Vagina (tissue), 2 donors: ENCODE measurements at regions not wholly inside any gene's neighbourhood (a gene's known extent, or its start where the extent isn't known, plus 50 kb on each side); places are given as distances from the start of the nearest gene placed in this dataset.

Source experiments
- DNase-seq, 2 donors: peaks; one replicate each; pipeline ENCODE4 v3.0.0-alpha.2; 2017; ENCODE audit errors: extremely low spot score in 2 of 2
- H3K27ac ChIP-seq: fragments of 200-600 bp; sonication (generic); one replicate; pipeline ENCODE4 v1.5.1; 2019
- H3K27me3 ChIP-seq: fragments of 200-600 bp; sonication (generic); one replicate; pipeline ENCODE4 v1.5.1; 2019
- H3K36me3 ChIP-seq, 2 donors: fragments of 200-600 bp; sonication (generic); one replicate each; pipeline ENCODE4 v1.5.1; 2017 to 2019
- H3K4me1 ChIP-seq: fragments of 200-600 bp; sonication (generic); one replicate; pipeline ENCODE4 v1.5.1; 2019
- H3K4me3 ChIP-seq, 2 donors: fragments of 200-600 bp; sonication (generic); 1 replicate in 1 of 2; 2 replicates in 1 of 2; pipeline ENCODE4 v1.5.1; 2016 to 2019
- H3K9me3 ChIP-seq: fragments of 200-600 bp; sonication (generic); one replicate; pipeline ENCODE4 v1.5.1; 2019
- POLR2A ChIP-seq, 2 donors: fragments of 450-650 bp; IDR thresholded peaks; one replicate each; pipeline ENCODE4 v1.6.1; 2017; ENCODE audit warnings: antibody characterized with exemption in 2 of 2, mild to moderate bottlenecking in 2 of 2, moderate library complexity in 2 of 2
- POLR2AphosphoS5 ChIP-seq, 2 donors: sonication (generic); formaldehyde crosslinking; IDR thresholded peaks; one replicate each; pipeline ENCODE4 v1.9.0; 2017; ENCODE audit warnings: antibody characterized with exemption in 2 of 2, mild to moderate bottlenecking in 2 of 2, low read depth in 1 of 2; ENCODE audit not compliant: insufficient read depth in 1 of 2
- intact Hi-C: fragments of 100-400 bp; cut with DNase I; formaldehyde crosslinking; loops from one replicate; pipeline ENCODE4 v1.15.1; 2023
- TF ChIP-seq, protein P1 (sequence below), 3 experiments: fragments of 450-650 bp in 2 of 3; fragments of 200-600 bp in 1 of 3; sonication (generic) in 1 of 3; IDR thresholded peaks; one replicate each; pipeline ENCODE4 v1.5.1; 2017 to 2019; ENCODE audit warnings: antibody characterized with exemption in 3 of 3, mild to moderate bottlenecking in 2 of 3, moderate library complexity in 2 of 3

DNA sequence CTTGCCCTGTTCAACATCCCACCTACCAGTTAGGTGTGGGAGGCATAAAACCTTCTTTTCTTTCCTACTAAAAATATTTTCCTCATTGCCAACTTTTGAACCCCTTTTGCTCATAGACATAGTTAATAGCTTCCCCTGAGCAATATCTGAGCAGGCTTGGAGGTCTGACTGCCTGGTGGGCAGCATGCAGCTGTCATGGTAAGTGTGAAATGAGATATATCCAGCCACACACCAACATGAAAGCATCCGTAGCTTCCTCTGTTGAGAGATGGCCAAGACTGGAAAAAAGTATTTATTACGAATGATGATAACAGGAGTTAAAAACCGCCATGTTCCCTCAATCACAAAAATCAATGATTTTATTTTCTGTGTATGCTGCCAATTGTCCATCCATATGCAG is 190.1 kb downstream of the TMEM38B start:
- TF ChIP-seq POLR2A (IDR thresholded peaks at IDR 0.05), result no peak
- no peak for TF ChIP-seq POLR2AphosphoS5 (IDR thresholded peaks at IDR 0.05; ENCODE audit: insufficient read depth in 1 of 2, low read depth in 1 of 2)
- TF ChIP-seq, protein P1, sequence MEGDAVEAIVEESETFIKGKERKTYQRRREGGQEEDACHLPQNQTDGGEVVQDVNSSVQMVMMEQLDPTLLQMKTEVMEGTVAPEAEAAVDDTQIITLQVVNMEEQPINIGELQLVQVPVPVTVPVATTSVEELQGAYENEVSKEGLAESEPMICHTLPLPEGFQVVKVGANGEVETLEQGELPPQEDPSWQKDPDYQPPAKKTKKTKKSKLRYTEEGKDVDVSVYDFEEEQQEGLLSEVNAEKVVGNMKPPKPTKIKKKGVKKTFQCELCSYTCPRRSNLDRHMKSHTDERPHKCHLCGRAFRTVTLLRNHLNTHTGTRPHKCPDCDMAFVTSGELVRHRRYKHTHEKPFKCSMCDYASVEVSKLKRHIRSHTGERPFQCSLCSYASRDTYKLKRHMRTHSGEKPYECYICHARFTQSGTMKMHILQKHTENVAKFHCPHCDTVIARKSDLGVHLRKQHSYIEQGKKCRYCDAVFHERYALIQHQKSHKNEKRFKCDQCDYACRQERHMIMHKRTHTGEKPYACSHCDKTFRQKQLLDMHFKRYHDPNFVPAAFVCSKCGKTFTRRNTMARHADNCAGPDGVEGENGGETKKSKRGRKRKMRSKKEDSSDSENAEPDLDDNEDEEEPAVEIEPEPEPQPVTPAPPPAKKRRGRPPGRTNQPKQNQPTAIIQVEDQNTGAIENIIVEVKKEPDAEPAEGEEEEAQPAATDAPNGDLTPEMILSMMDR (IDR thresholded peaks at IDR 0.05), result no peak
- intact Hi-C loops, result no loop called here
- Histone ChIP-seq H3K36me3 (no peaks in the 10 kb centered on the region), H3K9me3 (no peaks in the 10 kb centered on the region), H3K4me1 (no peaks in the 10 kb centered on the region), H3K27me3 (no peaks in the 10 kb centered on the region), H3K27ac (no peak overlapping the region), H3K4me3 (no peak overlapping the region)
- DNase-seq, result no peak

DNA sequence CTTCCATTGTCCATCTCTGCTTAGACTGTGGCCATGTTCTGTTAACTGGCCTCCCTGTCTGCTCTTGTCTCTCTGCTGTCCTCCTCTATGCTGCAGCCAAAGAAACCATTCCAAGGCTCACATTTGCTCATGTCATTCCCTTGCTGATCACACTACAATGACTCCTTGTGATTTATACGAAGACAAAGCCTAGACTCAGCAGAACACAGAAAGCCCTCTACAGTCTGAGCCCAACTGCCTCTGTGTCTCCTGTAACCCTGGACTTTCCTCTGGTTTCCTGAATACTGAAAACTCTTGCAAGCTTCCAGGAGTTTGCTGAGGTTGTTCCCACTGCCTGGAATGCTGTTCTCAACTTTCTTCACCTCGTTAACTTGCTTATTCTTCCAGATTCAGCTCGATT is 191.8 kb downstream of the TMEM38B start:
- H3K4me1 ChIP-seq, result no peaks in the 10 kb centered on the region
- H3K27me3 ChIP-seq, result no peaks in the 10 kb centered on the region
- no peak for DNase-seq
- no peak overlapping the region for H3K27ac ChIP-seq
- H3K36me3 ChIP-seq, result no peaks in the 10 kb centered on the region
- H3K4me3 ChIP-seq, result no peak overlapping the region
- no peaks in the 10 kb centered on the region for H3K9me3 ChIP-seq
- intact Hi-C loops, result no loop called here
- TF ChIP-seq POLR2A (IDR thresholded peaks at IDR 0.05), result no peak
- TF ChIP-seq POLR2AphosphoS5 (IDR thresholded peaks at IDR 0.05; ENCODE audit: insufficient read depth in 1 of 2, low read depth in 1 of 2), result no peak
- TF ChIP-seq, protein P1 (IDR thresholded peaks at IDR 0.05), result no peak

DNA sequence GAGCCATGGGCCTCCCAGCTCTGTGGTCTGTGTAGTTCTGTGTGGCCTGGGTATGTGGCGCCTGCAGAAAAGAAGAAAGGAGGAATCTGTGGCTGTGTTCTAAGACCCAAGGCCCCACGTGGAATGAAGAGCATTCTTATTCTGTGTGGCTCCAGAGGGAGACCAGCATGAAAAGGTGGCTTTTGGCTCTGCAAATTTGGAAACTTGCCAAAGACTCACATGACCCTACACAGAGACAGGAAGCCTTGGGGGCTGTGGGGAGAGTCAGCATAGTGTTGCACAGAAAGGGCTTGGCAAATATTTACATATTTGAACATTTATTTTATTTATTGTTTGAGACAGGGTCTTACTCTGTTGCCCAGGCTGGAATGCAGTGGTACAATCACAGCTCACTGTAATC is 193.3 kb downstream of the TMEM38B start:
- H3K27me3 ChIP-seq, result no peaks in the 10 kb centered on the region
- no peak for TF ChIP-seq POLR2AphosphoS5 (IDR thresholded peaks at IDR 0.05; ENCODE audit: insufficient read depth in 1 of 2, low read depth in 1 of 2)
- no peak for TF ChIP-seq POLR2A (IDR thresholded peaks at IDR 0.05)
- TF ChIP-seq, protein P1 (IDR thresholded peaks at IDR 0.05), result no peak
- H3K36me3 ChIP-seq, result no peaks in the 10 kb centered on the region
- H3K27ac ChIP-seq, result no peak overlapping the region
- intact Hi-C loops, result no loop called here
- no peaks in the 10 kb centered on the region for H3K9me3 ChIP-seq
- H3K4me1 ChIP-seq, result no peaks in the 10 kb centered on the region
- no peak for DNase-seq
- H3K4me3 ChIP-seq, result no peak overlapping the region

DNA sequence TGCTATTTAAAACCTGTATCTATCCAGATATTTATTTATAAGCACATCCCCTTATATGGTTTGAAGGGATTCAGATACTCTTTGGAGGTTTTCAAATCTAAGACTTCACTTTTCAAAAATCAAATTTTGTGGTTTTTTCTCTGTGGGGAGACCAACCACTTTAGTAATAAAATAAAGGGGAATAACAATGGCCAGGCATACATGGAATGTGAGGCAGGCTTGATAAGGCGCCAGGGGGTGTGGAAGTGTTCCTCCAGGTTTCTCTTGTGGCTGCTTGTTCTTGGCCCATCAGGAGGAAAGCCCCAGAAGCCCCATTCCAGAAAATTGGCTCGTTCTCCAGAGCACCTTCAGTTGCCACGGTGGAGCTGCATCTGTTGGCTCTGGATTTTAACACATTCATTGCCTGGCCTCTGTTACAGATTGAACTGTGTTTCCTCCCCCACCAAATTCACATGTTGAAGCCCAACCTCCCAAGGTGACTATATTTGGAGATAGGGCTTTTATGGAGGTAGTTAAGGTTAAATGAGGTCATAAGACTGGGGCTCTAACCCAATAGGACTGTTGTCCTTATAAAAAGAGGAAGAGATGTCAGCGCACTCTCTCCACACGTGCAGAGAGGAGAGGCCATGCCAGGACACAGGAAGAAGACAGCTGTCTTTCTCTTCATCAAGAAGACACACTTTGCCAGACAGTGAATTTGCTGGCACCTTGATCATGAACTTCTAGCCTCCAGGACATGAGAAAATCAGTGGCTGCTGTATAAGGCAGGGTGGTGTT is 195.9 kb downstream of the TMEM38B start:
- Histone ChIP-seq H3K27me3 (no peaks in the 10 kb centered on the region), H3K27ac (no peak overlapping the region), H3K4me3 (no peak overlapping the region), H3K4me1 (no peaks in the 10 kb centered on the region), H3K36me3 (no peaks in the 10 kb centered on the region), H3K9me3 (no peaks in the 10 kb centered on the region)
- DNase-seq, result no peak
- TF ChIP-seq, protein P1 (IDR thresholded peaks at IDR 0.05), result no peak
- TF ChIP-seq POLR2AphosphoS5 (IDR thresholded peaks at IDR 0.05; ENCODE audit: insufficient read depth in 1 of 2, low read depth in 1 of 2), result no peak
- TF ChIP-seq POLR2A (IDR thresholded peaks at IDR 0.05), result no peak
- intact Hi-C loops, result no loop called here

DNA sequence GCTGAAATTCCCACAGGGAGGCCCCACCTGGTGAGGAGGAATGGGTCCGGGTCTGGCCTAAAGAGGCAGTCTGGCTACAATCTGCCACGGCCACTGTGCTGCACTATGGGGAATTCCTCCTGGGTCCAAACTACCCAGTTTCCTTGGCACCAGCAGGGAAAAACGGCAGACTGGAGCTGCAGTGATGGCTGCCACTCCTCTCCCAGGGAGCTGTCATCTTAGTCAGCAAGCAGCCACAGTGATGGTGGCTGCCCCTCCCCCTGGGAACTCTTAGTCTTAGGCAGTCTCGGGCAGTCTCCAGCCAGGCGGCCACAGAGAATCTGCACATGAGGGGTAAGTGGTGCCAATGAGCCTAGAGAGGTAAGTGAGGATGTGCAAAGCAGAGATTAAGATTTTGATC is 205.8 kb downstream of the TMEM38B start:
- no peak for DNase-seq
- H3K4me3 ChIP-seq, result no peak overlapping the region
- H3K27me3 ChIP-seq, result no peaks in the 10 kb centered on the region
- intact Hi-C loops, result no loop called here
- H3K27ac ChIP-seq, result no peak overlapping the region
- H3K4me1 ChIP-seq, result no peaks in the 10 kb centered on the region
- TF ChIP-seq POLR2A (IDR thresholded peaks at IDR 0.05), result no peak
- TF ChIP-seq, protein P1 (IDR thresholded peaks at IDR 0.05), result no peak
- TF ChIP-seq POLR2AphosphoS5 (IDR thresholded peaks at IDR 0.05; ENCODE audit: insufficient read depth in 1 of 2, low read depth in 1 of 2), result no peak
- no peaks in the 10 kb centered on the region for H3K9me3 ChIP-seq
- H3K36me3 ChIP-seq, result no peaks in the 10 kb centered on the region
